DOHH2 (cell line): ENCODE measurements at regions not wholly inside any gene's neighbourhood (a gene's known extent, or its start where the extent isn't known, plus 50 kb on each side); places are given as distances from the start of the nearest gene placed in this dataset.

Experiments used
- H3F3A ChIP-seq: fragments of 200-600 bp; sonication (generic), shearing (Covaris generic); 2 replicates; pipeline ENCODE4 v1.6.0; 2016; ENCODE audit warnings: antibody characterized with exemption, mild to moderate bottlenecking; ENCODE audit not compliant: control insufficient read depth, insufficient read depth
- H3K27ac ChIP-seq: fragments of 200-600 bp; sonication (generic); 2 replicates; pipeline ENCODE4 v1.5.1; 2014; ENCODE audit warnings: low read depth, mild to moderate bottlenecking, low read length, moderate library complexity
- H3K27me3 ChIP-seq: fragments of 200-600 bp; sonication (generic); 2 replicates; pipeline ENCODE4 v1.6.1; 2014; ENCODE audit warnings: mild to moderate bottlenecking, low read length, mixed read lengths; ENCODE audit not compliant: control insufficient read depth
- H3K36me3 ChIP-seq: fragments of 200-600 bp; sonication (generic); 2 replicates; pipeline ENCODE4 v1.6.1; 2014; ENCODE audit warnings: mild to moderate bottlenecking, low read length, moderate library complexity, mixed read lengths; ENCODE audit not compliant: control insufficient read depth
- H3K4me1 ChIP-seq: fragments of 200-600 bp; sonication (generic); 2 replicates; pipeline ENCODE4 v1.6.1; 2014; ENCODE audit warnings: mild to moderate bottlenecking, low read length, mixed read lengths; ENCODE audit not compliant: control insufficient read depth
- H3K4me2 ChIP-seq: fragments of 200-600 bp; sonication (generic); 2 replicates; pipeline ENCODE4 v1.6.0; 2014; ENCODE audit warnings: mild to moderate bottlenecking, low read length, moderate library complexity
- H3K4me3 ChIP-seq: fragments of 200-600 bp; sonication (generic); 2 replicates; pipeline ENCODE4 v1.5.1; 2014; ENCODE audit warnings: mild to moderate bottlenecking, low read length, mixed read lengths
- H3K79me2 ChIP-seq: fragments of 200-600 bp; sonication (generic); 2 replicates; pipeline ENCODE4 v1.6.1; 2014; ENCODE audit warnings: mild to moderate bottlenecking, low read length, mixed read lengths; ENCODE audit not compliant: control insufficient read depth
- H3K9me2 ChIP-seq: fragments of 200-600 bp; sonication (generic); replicated peaks from 2 replicates; pipeline ENCODE4 v1.6.1; 2014; ENCODE audit warnings: mild to moderate bottlenecking, low read length, mixed read lengths; ENCODE audit not compliant: control insufficient read depth
- H3K9me3 ChIP-seq: fragments of 200-600 bp; sonication (generic); 2 replicates; pipeline ENCODE4 v1.6.1; 2014; ENCODE audit warnings: antibody characterized with exemption, low read length, mixed read lengths; ENCODE audit not compliant: control insufficient read depth, insufficient read depth
- H4K20me1 ChIP-seq: fragments of 200-600 bp; sonication (generic); 2 replicates; pipeline ENCODE4 v1.6.0; 2014; ENCODE audit warnings: low read depth, mild to moderate bottlenecking, antibody characterized with exemption, low read length, moderate library complexity; ENCODE audit not compliant: control insufficient read depth, insufficient read depth
- EZH2phosphoT487 ChIP-seq: fragments of 200-600 bp; sonication (generic); IDR thresholded peaks from 2 replicates; pipeline ENCODE4 v1.6.1; 2017; ENCODE audit warnings: borderline replicate concordance, mild to moderate bottlenecking, antibody characterized with exemption, low read length, moderate library complexity, mixed read lengths
- TF ChIP-seq, protein P1 (sequence below): fragments of 200-600 bp; sonication (generic); IDR thresholded peaks from one replicate; pipeline ENCODE4 v1.5.1; 2014; ENCODE audit warnings: antibody characterized with exemption, mild to moderate bottlenecking, low read depth, low read length; ENCODE audit not compliant: poor library complexity, severe bottlenecking

DNA sequence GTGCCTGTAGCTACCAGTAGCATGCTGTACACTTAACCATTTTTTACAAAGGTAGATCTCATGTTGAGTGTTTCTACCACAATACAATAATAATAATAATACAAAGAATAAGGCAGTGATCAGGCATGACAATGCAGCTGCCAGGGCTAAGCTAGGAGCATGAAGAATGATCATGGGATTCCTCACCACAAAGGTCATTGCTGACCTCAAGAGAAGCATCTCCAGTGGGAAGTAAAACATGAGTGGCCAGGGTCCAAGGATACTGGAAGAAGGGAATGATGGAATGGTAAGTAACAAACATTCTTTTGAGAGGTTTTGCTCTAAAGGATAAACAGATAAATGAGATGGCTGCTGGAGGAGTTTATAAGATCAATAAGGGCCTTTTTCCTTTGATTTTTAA is 591.1 kb downstream of the TNS3 start:
- Histone ChIP-seq H4K20me1 (no peaks in the 10 kb centered on the region), H3K27ac (no peak overlapping the region), H3K79me2 (no peaks in the 10 kb centered on the region), H3K27me3 (0 out of 2 replicates have a peak, but pooled peaks cover 3% of the 10 kb centered on the region), H3K4me2 (no peak overlapping the region), H3K4me1 (no peaks in the 10 kb centered on the region), H3K36me3 (no peaks in the 10 kb centered on the region), H3F3A (no peaks in the 10 kb centered on the region), H3K9me2 (no peaks in the 10 kb centered on the region), H3K4me3 (no peak overlapping the region), H3K9me3 (no peaks in the 10 kb centered on the region)
- no peak for TF ChIP-seq EZH2phosphoT487
- TF ChIP-seq, protein P1, sequence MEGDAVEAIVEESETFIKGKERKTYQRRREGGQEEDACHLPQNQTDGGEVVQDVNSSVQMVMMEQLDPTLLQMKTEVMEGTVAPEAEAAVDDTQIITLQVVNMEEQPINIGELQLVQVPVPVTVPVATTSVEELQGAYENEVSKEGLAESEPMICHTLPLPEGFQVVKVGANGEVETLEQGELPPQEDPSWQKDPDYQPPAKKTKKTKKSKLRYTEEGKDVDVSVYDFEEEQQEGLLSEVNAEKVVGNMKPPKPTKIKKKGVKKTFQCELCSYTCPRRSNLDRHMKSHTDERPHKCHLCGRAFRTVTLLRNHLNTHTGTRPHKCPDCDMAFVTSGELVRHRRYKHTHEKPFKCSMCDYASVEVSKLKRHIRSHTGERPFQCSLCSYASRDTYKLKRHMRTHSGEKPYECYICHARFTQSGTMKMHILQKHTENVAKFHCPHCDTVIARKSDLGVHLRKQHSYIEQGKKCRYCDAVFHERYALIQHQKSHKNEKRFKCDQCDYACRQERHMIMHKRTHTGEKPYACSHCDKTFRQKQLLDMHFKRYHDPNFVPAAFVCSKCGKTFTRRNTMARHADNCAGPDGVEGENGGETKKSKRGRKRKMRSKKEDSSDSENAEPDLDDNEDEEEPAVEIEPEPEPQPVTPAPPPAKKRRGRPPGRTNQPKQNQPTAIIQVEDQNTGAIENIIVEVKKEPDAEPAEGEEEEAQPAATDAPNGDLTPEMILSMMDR = no peak

DNA sequence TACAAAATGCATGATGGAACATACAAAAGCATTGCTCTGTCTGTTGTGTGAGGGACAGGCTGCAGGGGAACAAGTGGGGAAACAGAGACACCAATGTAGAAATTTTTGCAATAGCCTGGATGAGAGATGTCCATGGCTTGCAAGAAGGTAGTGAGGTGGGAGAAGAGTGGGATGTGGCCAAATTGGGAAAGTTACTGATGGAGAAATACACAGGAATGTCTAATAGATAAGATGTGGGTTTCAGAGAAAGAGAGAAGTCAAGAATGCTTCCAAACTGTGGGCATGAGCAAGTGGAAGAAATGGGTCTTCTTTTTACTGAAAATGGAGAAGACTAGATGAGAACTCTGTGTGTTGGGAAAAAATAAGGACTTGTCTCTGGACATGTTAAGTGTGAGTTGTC is 592.7 kb downstream of the TNS3 start:
- H3K36me3 ChIP-seq = no peaks in the 10 kb centered on the region
- no peak overlapping the region for H3K27ac ChIP-seq
- H3K27me3 ChIP-seq = 0 out of 2 replicates have a peak, but pooled peaks cover 3% of the 10 kb centered on the region
- no peaks in the 10 kb centered on the region for H3F3A ChIP-seq
- H3K79me2 ChIP-seq = no peaks in the 10 kb centered on the region
- H3K4me2 ChIP-seq = no peak overlapping the region
- H4K20me1 ChIP-seq = no peaks in the 10 kb centered on the region
- H3K4me3 ChIP-seq = no peak overlapping the region
- H3K4me1 ChIP-seq = no peaks in the 10 kb centered on the region
- TF ChIP-seq, protein P1 = no peak
- TF ChIP-seq EZH2phosphoT487 = no peak
- no peaks in the 10 kb centered on the region for H3K9me3 ChIP-seq
- H3K9me2 ChIP-seq = no peaks in the 10 kb centered on the region

DNA sequence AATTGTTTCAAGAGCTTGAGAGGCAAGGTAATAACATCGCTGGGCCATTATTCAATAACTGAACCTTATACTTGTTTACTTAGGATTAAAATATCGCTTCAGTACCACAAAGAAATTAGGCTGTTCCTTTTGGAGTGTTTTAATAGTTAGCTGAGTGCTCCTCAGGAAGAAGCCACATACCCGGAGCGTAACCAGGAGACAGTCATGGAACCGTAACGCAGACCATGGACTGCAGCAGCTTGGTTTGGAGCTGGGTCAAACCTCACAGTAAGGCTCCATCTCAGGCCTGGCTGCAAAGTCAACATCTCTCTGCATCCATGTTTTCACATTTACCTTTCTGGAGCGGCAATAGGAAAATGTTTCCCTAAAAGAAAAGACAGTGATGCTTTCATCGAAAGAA is 599.0 kb downstream of the TNS3 start:
- Histone ChIP-seq H3K9me3 (no peaks in the 10 kb centered on the region), H3K79me2 (no peaks in the 10 kb centered on the region), H4K20me1 (no peaks in the 10 kb centered on the region), H3K27ac (no peak overlapping the region), H3K4me1 (no peaks in the 10 kb centered on the region), H3K9me2 (no peaks in the 10 kb centered on the region), H3K4me2 (no peak overlapping the region), H3K4me3 (no peak overlapping the region), H3F3A (no peaks in the 10 kb centered on the region), H3K36me3 (no peaks in the 10 kb centered on the region), H3K27me3 (no peaks in the 10 kb centered on the region)
- TF ChIP-seq, protein P1 = no peak
- TF ChIP-seq EZH2phosphoT487 = no peak

DNA sequence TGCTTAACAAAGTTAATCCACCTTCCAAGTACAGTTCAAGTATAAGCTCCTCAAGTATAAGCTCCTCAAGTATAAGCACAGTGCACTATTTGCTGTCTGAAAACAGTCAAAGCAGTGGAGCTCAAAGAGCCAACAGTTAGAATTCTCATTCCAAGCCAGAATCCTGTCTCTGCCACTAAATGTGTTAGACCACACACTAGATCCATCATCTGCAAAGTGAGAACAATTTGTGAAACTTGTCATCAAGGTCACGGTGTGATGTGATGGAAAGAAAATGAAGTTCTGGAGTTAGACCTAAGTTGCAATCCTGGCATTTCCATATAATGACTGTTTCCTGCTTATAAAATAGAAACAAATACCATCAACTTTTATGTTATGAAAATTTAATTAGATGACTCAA is 602.5 kb downstream of the TNS3 start:
- Histone ChIP-seq H3K9me3 (no peaks in the 10 kb centered on the region), H4K20me1 (no peaks in the 10 kb centered on the region), H3K27ac (no peak overlapping the region), H3K9me2 (no peaks in the 10 kb centered on the region), H3K79me2 (no peaks in the 10 kb centered on the region), H3F3A (no peaks in the 10 kb centered on the region), H3K27me3 (no peaks in the 10 kb centered on the region), H3K36me3 (no peaks in the 10 kb centered on the region), H3K4me2 (no peak overlapping the region), H3K4me3 (no peak overlapping the region), H3K4me1 (no peaks in the 10 kb centered on the region)
- TF ChIP-seq, protein P1 = no peak
- no peak for TF ChIP-seq EZH2phosphoT487
